K562 (cell line): ENCODE measurements at regions not wholly inside any gene's neighbourhood (a gene's known extent, or its start where the extent isn't known, plus 50 kb on each side); places are given as distances from the start of the nearest gene placed in this dataset.

Experiments used
- ATAC-seq: fragments of 200-7000 bp; cut with Tn5 transposase; 3 replicates; pipeline ENCODE4 v1.9.1; 2020; ENCODE audit warnings: moderate library complexity
- BruUV-seq: library from RNA; stranded (reverse); fragments of 400-500 nt; replicated peaks from 2 replicates; lab custom pipeline; 2021; lab: Mats Ljungman, UMichigan
- CTCF ChIA-PET: fragments of 300-600 bp; formaldehyde crosslinking; extraction: SDS; loops from one replicate; lab custom pipeline; 2021; ENCODE audit warnings: low intra/inter-chr PET ratio; lab: Yijun Ruan, JAX
- POLR2A ChIA-PET: fragments of 300-600, 350-650 bp; sonication (Branson Sonifier 250); formaldehyde crosslinking; extraction: SDS; loops from one replicate; lab custom pipeline; 2021; ENCODE audit warnings: antibody characterized with exemption, inconsistent platforms; lab: Yijun Ruan, JAX
- DNase-seq, 4 experiments: peaks; one replicate each; pipeline versions ENCODE4 v3.0.0 to v3.0.0-alpha.2; 2011 to 2018; ENCODE audit warnings: low spot score in 3 of 4, mixed read lengths in 3 of 4; ENCODE audit errors: extremely low read depth in 1 of 4
- FAIRE-seq: peaks from 2 replicates; lab custom pipeline; 2011; peaks lifted over from hg19 to GRCh38; lab: Jason Lieb, UNC
- H2AFZ ChIP-seq: 2 replicates; pipeline ENCODE4 v1.6.0; 2011; ENCODE audit warnings: low read depth, low read length, control low read depth, inconsistent platforms
- H3K27ac ChIP-seq: fragments of 200-600 bp; 3 replicates; pipeline ENCODE4 v1.8.0; 2011; ENCODE audit warnings: low read depth, mild to moderate bottlenecking, control low read depth, inconsistent platforms, low read length, moderate library complexity, mixed read lengths; ENCODE audit errors: extremely low read depth
- H3K27me3 ChIP-seq, 2 experiments: fragments of 300-600 bp in 1 of 2; 2 replicates in 1 of 2; 3 replicates in 1 of 2; pipeline versions ENCODE4 v1.6.0 to v1.8.0; 2011; ENCODE audit warnings: inconsistent platforms in 2 of 2, low read length in 2 of 2, mild to moderate bottlenecking in 1 of 2, mixed read lengths in 1 of 2, moderate library complexity in 1 of 2; ENCODE audit not compliant: control insufficient read depth in 2 of 2, insufficient read depth in 2 of 2
- H3K36me3 ChIP-seq: fragments of 300-600 bp; 3 replicates; pipeline ENCODE4 v1.8.0; 2011; ENCODE audit warnings: mild to moderate bottlenecking, low read length, inconsistent platforms; ENCODE audit not compliant: control insufficient read depth, insufficient read depth
- H3K4me1 ChIP-seq, 2 experiments: fragments of 200-600 bp in 1 of 2; replicated peaks in 1 of 2; 2 replicates in 1 of 2; 3 replicates in 1 of 2; pipeline versions ENCODE4 v1.5.1 to v1.8.0; 2011; ENCODE audit warnings: inconsistent platforms in 2 of 2, low read length in 2 of 2, mild to moderate bottlenecking in 1 of 2, mixed read lengths in 1 of 2, moderate library complexity in 1 of 2; ENCODE audit not compliant: control insufficient read depth in 2 of 2, insufficient read depth in 2 of 2
- H3K4me2 ChIP-seq: 2 replicates; pipeline ENCODE4 v1.6.1; 2011; ENCODE audit warnings: low read length, control low read depth, inconsistent platforms, mixed read lengths; ENCODE audit not compliant: insufficient read depth
- H3K4me3 ChIP-seq: fragments of 200-600 bp; sonication (generic), shearing (Covaris generic); 2 replicates; pipeline ENCODE4 v1.5.1; 2016; ENCODE audit warnings: control low read depth, inconsistent platforms
- H3K79me2 ChIP-seq: fragments of 200-600 bp; 3 replicates; pipeline ENCODE4 v1.8.0; 2011; ENCODE audit warnings: low read length, inconsistent platforms; ENCODE audit not compliant: control insufficient read depth, insufficient read depth
- H3K9ac ChIP-seq, 2 experiments: 2 replicates each; pipeline versions ENCODE4 v1.6.0 to v1.6.1; 2011; ENCODE audit warnings: low read depth in 2 of 2, low read length in 2 of 2, control low read depth in 1 of 2, inconsistent platforms in 1 of 2, mild to moderate bottlenecking in 1 of 2, mixed read lengths in 1 of 2; ENCODE audit not compliant: insufficient read depth in 1 of 2
- H3K9me1 ChIP-seq: one replicate; pipeline ENCODE4 v1.6.0; 2011; ENCODE audit warnings: inconsistent platforms, mild to moderate bottlenecking, low read length, moderate library complexity; ENCODE audit not compliant: control insufficient read depth, insufficient read depth
- H3K9me3 ChIP-seq: replicated peaks from 2 replicates; pipeline ENCODE4 v1.5.1; 2011; ENCODE audit warnings: low read depth, low read length, inconsistent platforms; ENCODE audit not compliant: control insufficient read depth, insufficient read depth
- H4K20me1 ChIP-seq: replicated peaks from 2 replicates; pipeline ENCODE4 v1.6.1; 2011; ENCODE audit warnings: low read length, inconsistent platforms, mixed read lengths; ENCODE audit not compliant: control insufficient read depth, insufficient read depth
- EGR1 ChIP-seq: fragments of 450-650 bp; conservative IDR thresholded peaks from 2 replicates; pipeline ENCODE4 v1.6.1; 2017; ENCODE audit warnings: mild to moderate bottlenecking
- MTA2 ChIP-seq: fragments of 450-650 bp; IDR thresholded peaks from 2 replicates; pipeline ENCODE4 v1.6.1; 2016; ENCODE audit warnings: low read depth
- ZBTB34 ChIP-seq: fragments of 250-450 bp; sonication (Bioruptor Pico); IDR thresholded peaks from 2 replicates; pipeline ENCODE4 v1.8.0; 2021; ENCODE audit warnings: mild to moderate bottlenecking, moderate library complexity
- ZC3H4 ChIP-seq: sonication (generic); formaldehyde crosslinking; IDR thresholded peaks from 2 replicates; pipeline ENCODE4 v1.9.0; 2021; ENCODE audit warnings: missing genetic modification reagents, borderline replicate concordance
- WGBS: fragments of 100-300 bp; shearing (Covaris generic); methylation state at CpG from one replicate; pipeline ENCODE4 v1.1.6; 2016; ENCODE audit warnings: low coverage, mixed read lengths; ENCODE audit not compliant: insufficient coverage; ENCODE audit errors: missing lambda C conversion rate; 5-methylcytosine and 5-hydroxymethylcytosine counted together
- in situ Hi-C: fragments of 300-500 bp; cut with MboI; formaldehyde crosslinking; loops from 4 replicates; pipeline ENCODE4 v1.15.0; 2018; ENCODE audit warnings: inconsistent platforms, mixed read lengths
- intact Hi-C: fragments of 100-400 bp; cut with micrococcal nuclease; formaldehyde crosslinking; loops from 2 replicates; pipeline ENCODE4 v1.14.2; 2022
- TF ChIP-seq, protein P1 (sequence below): sonication (generic); formaldehyde crosslinking; IDR thresholded peaks from 2 replicates; pipeline ENCODE4 v1.8.0; 2023; ENCODE audit warnings: mild to moderate bottlenecking, missing genetic modification reagents
- TF ChIP-seq, protein P2 (sequence below): sonication (generic); IDR thresholded peaks from 2 replicates; pipeline ENCODE4 v1.6.1; 2016

DNA sequence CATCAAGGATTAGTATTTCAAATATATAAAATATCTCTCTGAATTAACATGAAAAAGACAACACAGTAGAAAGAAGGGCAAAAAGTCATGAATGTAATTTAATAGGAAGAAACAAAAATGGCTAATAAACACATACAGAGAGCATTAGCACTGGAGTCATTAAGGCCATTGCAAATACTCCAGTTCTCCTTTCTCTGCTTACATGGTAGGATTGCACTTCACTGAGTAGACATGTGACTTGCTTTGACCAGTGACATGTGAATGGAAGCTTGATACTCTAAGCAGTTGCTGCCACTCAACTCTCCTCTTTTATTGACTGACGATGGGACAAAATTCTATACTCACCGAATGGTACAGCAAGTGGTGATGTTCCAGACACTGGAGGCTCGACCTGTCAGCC lies 153.9 kb upstream of the LGALSL start:
- Histone ChIP-seq H3K9ac (no peak overlapping the region), H3K4me3 (no peak overlapping the region), H3K9me1 (no peaks in the 10 kb centered on the region), H4K20me1 (no peaks in the 10 kb centered on the region), H3K36me3 (no peaks in the 10 kb centered on the region), H3K4me2 (no peak overlapping the region), H2AFZ (no peak overlapping the region), H3K79me2 (no peaks in the 10 kb centered on the region), H3K27me3 (peaks cover 4 to 8% of the 10 kb centered on the region in 2 experiments; a peak in 3 of 5 replicates), H3K9me3 (no peaks in the 10 kb centered on the region), H3K27ac (no peak overlapping the region), H3K4me1 (no peaks in the 10 kb centered on the region)
- CTCF ChIA-PET: no interaction called here
- no TSS peak for BruUV-seq
- in situ Hi-C loops: no loop called here
- intact Hi-C loops: no loop called here
- WGBS: 0% methylated on average over 3 of the region's 3 CpGs
- POLR2A ChIA-PET: interaction anchor here (0.5 kb wide), 1 partner anchor 38 kb away, joined by 3 read pairs; no protein-coding TSS in a partner anchor
- no peak for FAIRE-seq
- TF ChIP-seq MTA2 (no peak), ZBTB34 (CRISPR knock-in tag) (no peak), ZC3H4 (CRISPR knock-in tag) (no peak), EGR1 (no peak)
- TF ChIP-seq, protein P1, sequence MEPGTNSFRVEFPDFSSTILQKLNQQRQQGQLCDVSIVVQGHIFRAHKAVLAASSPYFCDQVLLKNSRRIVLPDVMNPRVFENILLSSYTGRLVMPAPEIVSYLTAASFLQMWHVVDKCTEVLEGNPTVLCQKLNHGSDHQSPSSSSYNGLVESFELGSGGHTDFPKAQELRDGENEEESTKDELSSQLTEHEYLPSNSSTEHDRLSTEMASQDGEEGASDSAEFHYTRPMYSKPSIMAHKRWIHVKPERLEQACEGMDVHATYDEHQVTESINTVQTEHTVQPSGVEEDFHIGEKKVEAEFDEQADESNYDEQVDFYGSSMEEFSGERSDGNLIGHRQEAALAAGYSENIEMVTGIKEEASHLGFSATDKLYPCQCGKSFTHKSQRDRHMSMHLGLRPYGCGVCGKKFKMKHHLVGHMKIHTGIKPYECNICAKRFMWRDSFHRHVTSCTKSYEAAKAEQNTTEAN (CRISPR knock-in tag): no peak
- TF ChIP-seq, protein P2, sequence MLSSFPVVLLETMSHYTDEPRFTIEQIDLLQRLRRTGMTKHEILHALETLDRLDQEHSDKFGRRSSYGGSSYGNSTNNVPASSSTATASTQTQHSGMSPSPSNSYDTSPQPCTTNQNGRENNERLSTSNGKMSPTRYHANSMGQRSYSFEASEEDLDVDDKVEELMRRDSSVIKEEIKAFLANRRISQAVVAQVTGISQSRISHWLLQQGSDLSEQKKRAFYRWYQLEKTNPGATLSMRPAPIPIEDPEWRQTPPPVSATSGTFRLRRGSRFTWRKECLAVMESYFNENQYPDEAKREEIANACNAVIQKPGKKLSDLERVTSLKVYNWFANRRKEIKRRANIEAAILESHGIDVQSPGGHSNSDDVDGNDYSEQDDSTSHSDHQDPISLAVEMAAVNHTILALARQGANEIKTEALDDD: no peak
- ATAC-seq: no peak
- DNase-seq: no peak
